ENCODE measurements at regions not wholly inside any gene's neighbourhood (a gene's known extent, or its start where the extent isn't known, plus 50 kb on each side); places are given as distances from the start of the nearest gene placed in this dataset.

- no peak for DNase-seq (ENCODE audit: low read depth in 2 of 2)
These were observed 182.3 kb upstream of the GALNT2 start for GRCh38 chr1:229884765-229885164.

GRCh38 chr1:229885568-229886495 is 181.2 kb upstream of the GALNT2 start:
- no peak for DNase-seq (ENCODE audit: low read depth in 2 of 2)

- no peak for DNase-seq (ENCODE audit: low read depth in 2 of 2)
These were observed 180.4 kb upstream of the GALNT2 start for GRCh38 chr1:229886636-229887035.

GRCh38 chr1:229887043-229887822 is 179.8 kb upstream of the GALNT2 start:
- no peak for DNase-seq (ENCODE audit: low read depth in 2 of 2)

- no peak for DNase-seq (ENCODE audit: low read depth in 2 of 2)
These were observed 178.9 kb upstream of the GALNT2 start for GRCh38 chr1:229888157-229888556.

GRCh38 chr1:229888561-229889001 is 178.5 kb upstream of the GALNT2 start:
- DNase-seq (ENCODE audit: low read depth in 2 of 2) = no peak

GRCh38 chr1:229889031-229889517 is 178.0 kb upstream of the GALNT2 start:
- DNase-seq (ENCODE audit: low read depth in 2 of 2) = no peak

GRCh38 chr1:229891227-229891626 is 175.8 kb upstream of the GALNT2 start:
- DNase-seq (ENCODE audit: low read depth in 2 of 2) = no peak

- DNase-seq (ENCODE audit: low read depth in 2 of 2) = no peak
These were observed 174.4 kb upstream of the GALNT2 start for GRCh38 chr1:229892515-229893117.

GRCh38 chr1:229893762-229894444 is 173.1 kb upstream of the GALNT2 start:
- no peak for DNase-seq (ENCODE audit: low read depth in 2 of 2)

- DNase-seq (ENCODE audit: low read depth in 2 of 2) = no peak
These were observed 172.5 kb upstream of the GALNT2 start for GRCh38 chr1:229894532-229894931.

GRCh38 chr1:229895605-229896004 is 171.4 kb upstream of the GALNT2 start:
- no peak for DNase-seq (ENCODE audit: low read depth in 2 of 2)

- no peak for DNase-seq (ENCODE audit: low read depth in 2 of 2)
These were observed 170.7 kb upstream of the GALNT2 start for GRCh38 chr1:229896306-229896705.

GRCh38 chr1:229896861-229897260 is 170.2 kb upstream of the GALNT2 start:
- DNase-seq (ENCODE audit: low read depth in 2 of 2) = no peak

- DNase-seq (ENCODE audit: low read depth in 2 of 2) = no peak
These were observed 169.5 kb upstream of the GALNT2 start for GRCh38 chr1:229897501-229897900.

GRCh38 chr1:229900220-229900619 is 166.8 kb upstream of the GALNT2 start:
- DNase-seq (ENCODE audit: low read depth in 2 of 2) = no peak

GRCh38 chr1:229905031-229905545 is 161.9 kb upstream of the GALNT2 start:
- DNase-seq (ENCODE audit: low read depth in 2 of 2) = no peak

GRCh38 chr1:229905652-229906051 is 161.4 kb upstream of the GALNT2 start:
- no peak for DNase-seq (ENCODE audit: low read depth in 2 of 2)

- no peak for DNase-seq (ENCODE audit: low read depth in 2 of 2)
These were observed 159.0 kb upstream of the GALNT2 start for GRCh38 chr1:229907884-229908638.

- no peak for DNase-seq (ENCODE audit: low read depth in 2 of 2)
These were observed 158.3 kb upstream of the GALNT2 start for GRCh38 chr1:229908689-229909088.

GRCh38 chr1:229913489-229913888 is 153.5 kb upstream of the GALNT2 start:
- no peak for DNase-seq (ENCODE audit: low read depth in 2 of 2)
